H54 (cell line): ENCODE measurements at regions not wholly inside any gene's neighbourhood (a gene's known extent, or its start where the extent isn't known, plus 50 kb on each side); places are given as distances from the start of the nearest gene placed in this dataset.
"Not testable (repeated sequence)": the region's sequence is repeated elsewhere in the genome, so short reads cannot be mapped to it uniquely, and the experiment has no call there.

Experiments used
- DNase-seq: peaks from one replicate; pipeline ENCODE4 v3.0.0; 2011; ENCODE audit warnings: low spot score, mixed read lengths; ENCODE audit not compliant: insufficient read length
- FAIRE-seq: peaks from 3 replicates; lab custom pipeline; 2011; peaks lifted over from hg19 to GRCh38; lab: Jason Lieb, UNC
- POLR2A ChIP-seq: IDR thresholded peaks from 2 replicates; pipeline ENCODE4 v1.6.1; 2011; ENCODE audit warnings: low read depth, mild to moderate bottlenecking, low read length

GRCh38 chr11:116384407-116384806 lies 388.4 kb downstream of the BUD13 start:
- DNase-seq (no peak), FAIRE-seq (no peak)

DNA sequence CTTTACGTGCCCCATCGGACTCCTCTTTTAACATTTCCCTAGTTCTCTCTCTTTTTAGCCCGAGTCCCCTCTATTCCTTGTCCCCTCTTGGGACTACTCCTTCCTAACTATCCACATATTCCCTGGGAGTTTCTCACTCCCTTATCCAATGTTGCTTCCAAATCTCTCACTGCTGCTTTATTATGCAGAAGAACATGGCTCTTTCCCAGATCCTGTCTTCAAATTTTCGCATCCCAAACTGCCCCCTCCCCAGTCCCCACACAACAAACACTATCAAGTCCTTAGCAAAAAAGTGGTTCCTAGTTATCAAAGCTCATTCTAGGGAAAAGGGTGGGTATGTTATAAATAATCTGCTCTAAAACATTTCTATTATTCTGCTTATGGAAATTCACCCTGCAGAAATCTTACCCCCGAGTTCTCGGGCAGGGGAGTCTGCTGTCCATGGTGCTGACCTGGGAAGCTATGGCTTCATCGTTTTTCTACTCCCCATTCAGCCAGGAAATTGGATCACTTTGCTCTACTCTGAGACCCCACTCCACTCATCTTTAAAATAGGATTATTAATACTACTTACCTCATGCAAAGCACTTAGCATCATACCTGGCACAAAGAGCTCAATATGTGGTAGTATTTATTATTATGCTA lies 393.5 kb downstream of the BUD13 start:
- TF ChIP-seq POLR2A: no peak
- DNase-seq (no peak), FAIRE-seq (no peak)

More at GRCh38 chr11:116384407-116384806, 388.4 kb downstream of the BUD13 start:
- no peak for TF ChIP-seq POLR2A

DNA sequence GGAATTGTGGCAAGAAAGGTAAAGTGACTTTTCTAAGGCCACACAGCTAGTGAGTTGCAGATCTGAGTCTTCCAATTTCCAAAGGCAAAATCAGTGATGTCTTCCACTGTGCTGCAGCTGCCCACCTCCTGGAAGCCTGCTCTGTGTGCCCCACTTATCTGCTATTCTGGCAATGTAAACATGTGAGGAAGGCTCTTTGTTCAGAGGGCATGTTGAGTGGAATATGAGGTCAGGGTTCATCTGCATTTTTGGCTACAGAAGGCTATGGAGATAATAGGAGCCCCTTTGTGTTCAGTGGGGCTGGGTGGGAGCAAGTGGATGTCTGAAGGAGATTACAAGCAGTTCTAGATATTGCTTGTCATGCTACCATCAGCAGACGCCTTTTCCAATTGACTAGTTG lies 396.2 kb downstream of the BUD13 start:
- DNase-seq (no peak), FAIRE-seq (no peak)
- no peak for TF ChIP-seq POLR2A

DNA sequence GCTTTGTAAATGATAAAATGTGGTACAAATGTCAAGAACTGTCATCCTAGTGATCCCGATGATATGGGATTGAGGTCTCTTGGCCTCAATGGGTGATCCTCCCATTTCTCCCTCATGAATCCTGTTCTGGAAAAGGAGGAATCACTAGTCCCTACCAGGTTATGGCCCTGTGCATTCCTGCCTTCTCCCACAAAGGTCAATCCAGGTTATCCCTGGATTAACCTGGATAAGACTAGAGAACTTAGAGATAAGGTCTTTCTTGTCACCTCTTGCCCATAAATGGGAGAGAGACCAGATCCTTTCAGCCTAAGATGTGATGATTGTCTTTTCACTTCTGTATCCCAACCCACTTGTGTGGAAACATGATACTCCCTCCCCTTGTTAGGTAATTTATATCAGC lies 396.7 kb downstream of the BUD13 start:
- DNase-seq (no peak), FAIRE-seq (no peak)
- TF ChIP-seq POLR2A: no peak

DNA sequence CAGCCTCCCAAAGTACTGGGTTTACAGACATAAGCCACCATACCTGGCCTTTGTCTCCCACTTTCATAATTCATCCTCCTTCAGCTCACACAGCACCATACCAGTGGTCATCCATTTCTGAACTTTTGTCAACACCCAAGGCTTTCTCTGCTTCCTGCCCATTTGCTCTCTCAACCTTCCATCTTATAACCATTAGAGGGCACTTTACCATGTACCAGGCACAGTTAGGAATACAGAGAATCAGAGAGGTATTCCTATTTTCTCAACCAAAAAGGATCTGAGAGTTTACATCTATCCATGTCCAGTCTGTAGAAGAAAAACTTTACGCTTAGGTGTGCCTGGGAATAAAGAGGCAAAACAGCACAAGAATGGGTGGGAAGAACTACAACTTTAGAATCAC lies 397.6 kb downstream of the BUD13 start:
- DNase-seq (no peak), FAIRE-seq (no peak)
- TF ChIP-seq POLR2A: no peak

DNA sequence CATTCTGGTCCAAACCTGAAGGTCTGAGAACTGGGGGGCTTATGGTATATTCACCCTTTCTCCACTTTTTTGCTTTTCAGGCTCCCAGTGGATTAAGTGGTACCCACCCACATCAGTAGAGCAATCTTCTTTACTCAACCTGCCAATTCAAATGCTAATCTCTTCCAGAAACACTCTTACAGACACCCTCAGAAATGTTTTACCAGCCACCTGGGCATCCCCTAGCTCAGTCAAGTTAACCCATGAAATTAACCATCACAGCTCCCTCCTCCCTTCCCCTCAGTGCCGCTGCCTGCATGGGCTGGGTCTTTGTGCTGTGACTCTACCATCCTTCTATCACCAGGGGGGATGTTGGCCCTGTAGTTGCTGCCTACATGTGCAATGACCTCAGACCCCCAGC lies 398.7 kb downstream of the BUD13 start:
- FAIRE-seq (no peak), DNase-seq (no peak)
- TF ChIP-seq POLR2A: no peak

- FAIRE-seq (no peak), DNase-seq (no peak)
- TF ChIP-seq POLR2A: no peak
These were observed 399.5 kb downstream of the BUD13 start for GRCh38 chr11:116373104-116373944.

DNA sequence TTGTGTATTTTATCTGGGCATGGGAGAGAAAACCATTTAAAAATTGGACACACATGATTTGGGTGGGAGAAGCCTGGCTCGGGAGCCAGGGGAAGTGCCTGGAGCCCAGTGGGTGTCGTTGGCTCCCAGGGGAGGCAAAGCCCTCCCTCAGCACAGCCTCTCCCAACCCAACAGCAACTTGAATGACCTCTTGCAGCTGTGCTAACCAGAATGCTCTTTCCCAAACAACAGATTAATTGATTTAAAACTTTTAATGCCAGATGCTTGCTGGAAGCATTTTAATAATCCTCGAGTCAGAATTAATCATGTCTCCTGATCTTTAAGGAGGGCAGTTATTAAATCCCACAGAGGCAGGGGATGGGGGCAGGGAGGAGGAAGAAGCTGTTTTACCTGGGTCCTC lies 401.6 kb downstream of the BUD13 start:
- no peak for DNase-seq
- no peak for FAIRE-seq
- TF ChIP-seq POLR2A: no peak

DNA sequence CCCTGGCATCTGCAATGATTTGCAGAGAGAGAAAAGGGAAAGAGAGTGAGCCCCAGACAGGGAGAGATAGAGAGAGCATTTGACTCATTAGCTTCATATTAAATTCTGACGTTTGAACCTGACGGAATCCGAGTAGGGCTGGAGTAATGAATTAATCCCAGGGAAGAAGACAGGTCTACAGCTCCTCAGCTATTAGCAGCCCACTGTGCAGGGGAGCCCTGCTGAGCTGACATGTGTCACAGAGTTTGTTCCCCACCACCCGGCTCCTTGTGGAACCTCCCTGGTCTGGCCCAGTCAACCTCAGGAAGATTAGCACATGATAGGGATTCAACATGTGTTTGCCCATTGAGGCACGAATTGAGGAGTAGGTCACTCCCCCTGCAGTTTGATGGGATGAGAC lies 404.0 kb downstream of the BUD13 start:
- DNase-seq (no peak), FAIRE-seq (no peak)
- TF ChIP-seq POLR2A: no peak

DNA sequence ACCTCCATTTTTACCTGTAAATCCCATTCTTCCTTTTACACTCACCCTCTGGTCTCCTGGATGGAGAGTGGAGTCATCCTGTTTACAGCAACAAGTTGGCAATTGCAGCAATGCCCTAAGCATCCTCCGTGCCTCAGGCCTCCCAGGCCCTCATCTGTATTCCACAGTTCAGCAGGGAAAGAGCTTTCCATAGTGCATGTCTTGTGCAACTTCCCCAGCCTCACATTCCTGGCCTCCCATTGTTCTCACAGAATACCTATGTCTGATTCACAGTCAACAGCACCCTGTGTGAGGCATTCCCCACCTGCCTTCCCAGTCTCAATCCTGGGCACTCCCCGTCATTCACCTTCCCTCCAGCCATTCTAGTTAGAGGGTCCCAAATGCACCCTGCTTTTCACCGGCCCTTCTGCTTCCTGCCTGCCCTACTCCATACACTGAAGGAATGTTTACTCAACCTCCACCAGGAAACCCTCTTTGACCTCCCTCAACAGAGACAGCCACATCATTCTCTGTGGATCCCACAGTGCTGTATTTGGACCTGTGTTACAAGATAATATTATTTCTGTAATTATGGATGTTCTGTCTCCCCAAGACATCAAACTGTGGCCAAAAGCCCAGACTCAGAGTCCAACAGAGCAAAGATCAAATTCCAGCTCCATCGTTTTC lies 405.7 kb downstream of the BUD13 start:
- TF ChIP-seq POLR2A: no peak
- no peak for FAIRE-seq
- DNase-seq: no peak

GRCh38 chr11:116366451-116366850 lies 406.3 kb downstream of the BUD13 start:
- TF ChIP-seq POLR2A: no peak
- FAIRE-seq: no peak

DNA sequence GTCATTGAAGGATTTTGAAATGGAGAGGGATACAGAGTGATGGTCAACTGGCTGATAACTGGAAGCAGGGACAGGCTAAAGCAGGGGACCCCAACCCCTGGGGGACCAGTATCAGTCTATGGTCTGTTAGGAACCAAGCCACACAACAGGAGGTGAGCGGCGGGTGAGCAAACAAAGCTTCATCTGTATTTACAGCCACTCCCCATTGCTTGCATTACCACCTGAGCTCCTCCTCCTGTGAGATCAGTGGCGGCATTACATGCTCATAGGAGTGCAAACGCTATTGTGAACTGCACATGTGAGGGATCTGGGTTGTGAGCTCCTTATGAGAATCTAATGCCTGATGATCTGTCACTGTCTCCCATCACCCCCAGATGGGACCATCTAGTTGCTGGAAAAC lies 407.9 kb downstream of the BUD13 start:
- not testable (repeated sequence) for FAIRE-seq, DNase-seq

More at GRCh38 chr11:116366451-116366850, 406.3 kb downstream of the BUD13 start:
- DNase-seq: no peak

- no peak for TF ChIP-seq POLR2A
- DNase-seq: no peak
- no peak for FAIRE-seq
These were observed 408.4 kb downstream of the BUD13 start for GRCh38 chr11:116364348-116364747.

DNA sequence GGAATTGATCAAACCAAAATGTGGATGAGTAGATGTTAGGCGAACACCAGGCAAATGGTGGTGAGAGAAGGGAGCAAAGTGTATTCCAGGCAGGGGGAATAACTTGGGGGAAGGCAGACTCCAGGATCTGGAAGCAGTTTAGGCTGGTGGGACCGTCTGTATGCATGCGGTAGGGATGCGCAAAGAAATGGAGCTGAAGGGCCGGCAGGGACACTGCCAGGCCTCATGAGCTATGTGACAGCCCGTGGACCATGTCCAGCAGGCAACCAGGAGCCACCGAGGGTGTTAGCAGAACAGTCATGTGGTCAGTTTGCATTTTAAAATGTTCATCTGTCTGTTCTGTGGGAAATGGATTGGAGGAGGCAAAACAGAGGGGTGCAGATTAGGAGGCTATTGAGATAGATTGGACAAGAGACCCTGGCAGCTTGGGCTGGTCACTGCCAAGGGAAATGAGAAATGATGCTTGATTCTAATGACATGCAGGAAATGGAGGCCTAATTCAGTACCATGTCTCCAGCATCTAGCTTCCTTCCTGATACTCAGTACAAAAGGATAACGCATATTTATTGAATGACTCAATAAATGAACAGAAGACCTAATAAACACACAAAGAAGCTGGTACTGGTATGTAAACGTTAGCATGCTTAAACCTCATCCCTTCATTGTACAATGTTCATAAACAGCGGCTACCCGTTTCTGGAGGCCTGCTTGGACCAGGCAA lies 412.4 kb downstream of the BUD13 start:
- DNase-seq: no peak
- no peak for FAIRE-seq
- no peak for TF ChIP-seq POLR2A
